HG02763 (cell line): ENCODE measurements at regions not wholly inside any gene's neighbourhood (a gene's known extent, or its start where the extent isn't known, plus 50 kb on each side); places are given as distances from the start of the nearest gene placed in this dataset.

Source experiments
- ATAC-seq: cut with Tn5 transposase; IDR thresholded peaks from one replicate; pipeline ENCODE4 v1.9.1; 2021; ENCODE audit warnings: mild to moderate bottlenecking, moderate library complexity; ENCODE audit not compliant: unreplicated experiment

- no peak for ATAC-seq
Measured at GRCh38 chr3:22916933-22917332, 286.2 kb upstream of the UBE2E2 start.

- ATAC-seq, result no peak
Measured at GRCh38 chr3:22920006-22920405, 283.1 kb upstream of the UBE2E2 start.

- no peak for ATAC-seq
Measured at GRCh38 chr3:22922317-22922716, 280.8 kb upstream of the UBE2E2 start.

DNA sequence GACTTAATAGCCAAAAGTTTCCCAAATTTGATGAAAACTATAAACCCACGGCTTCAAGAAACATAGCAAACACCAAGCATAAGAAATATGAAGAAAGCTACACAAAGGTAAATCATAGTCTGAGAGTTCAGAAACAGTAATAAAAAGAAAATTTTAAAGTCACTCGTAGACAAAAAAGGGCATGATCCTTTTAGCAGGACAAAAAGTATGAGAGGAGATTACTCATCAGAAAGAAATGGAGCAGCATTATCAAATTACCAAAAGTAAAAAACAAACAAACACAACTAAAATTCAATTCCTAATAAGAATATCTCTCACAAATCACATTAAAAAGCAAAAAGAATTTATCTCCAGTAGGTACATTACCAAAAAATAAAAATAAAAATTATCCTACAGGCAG, 279.4 kb upstream of the UBE2E2 start:
- no peak for ATAC-seq

DNA sequence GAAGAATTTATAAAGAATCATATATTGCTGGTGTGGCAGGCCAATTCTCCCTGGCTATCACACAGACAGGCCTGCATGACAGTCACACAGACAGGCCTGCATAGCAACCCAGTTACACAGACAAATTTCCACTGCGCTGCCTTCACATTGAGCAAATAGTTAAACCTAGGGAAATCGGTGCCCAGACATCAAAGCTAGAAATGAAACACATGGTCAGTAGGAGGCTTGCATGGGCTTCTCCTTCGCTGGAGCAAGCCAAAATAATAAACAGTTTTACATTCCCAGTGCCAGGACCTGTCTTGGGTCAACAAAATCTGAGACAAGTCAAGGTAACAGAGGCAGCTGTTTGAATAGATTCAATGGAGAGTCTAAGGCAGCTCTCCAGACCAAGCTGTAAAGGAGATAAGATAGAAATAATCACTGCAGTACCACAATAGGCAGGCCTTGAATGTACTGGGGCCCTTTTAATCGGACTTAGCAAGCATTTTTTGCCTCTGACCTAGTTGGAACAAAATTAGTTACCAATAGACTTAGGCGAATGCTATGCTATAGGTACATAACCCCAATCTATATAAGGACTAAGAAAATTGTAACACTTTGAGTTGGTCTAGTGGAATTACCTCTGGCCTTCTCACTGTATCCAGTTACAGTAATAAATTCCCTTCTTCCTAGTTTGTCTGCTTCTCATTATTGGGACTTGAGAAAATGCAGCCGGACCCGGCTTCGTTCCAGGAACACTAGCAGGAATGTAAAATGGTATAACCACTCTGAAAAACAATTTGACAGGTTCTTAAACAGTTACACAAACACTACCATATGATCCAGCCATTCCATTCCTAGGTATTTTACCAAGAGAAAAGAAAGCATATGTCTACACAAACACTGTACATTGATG, 274.7 kb upstream of the UBE2E2 start:
- ATAC-seq, result no peak

GRCh38 chr3:22933051-22933840, 269.9 kb upstream of the UBE2E2 start:
- no peak for ATAC-seq

DNA sequence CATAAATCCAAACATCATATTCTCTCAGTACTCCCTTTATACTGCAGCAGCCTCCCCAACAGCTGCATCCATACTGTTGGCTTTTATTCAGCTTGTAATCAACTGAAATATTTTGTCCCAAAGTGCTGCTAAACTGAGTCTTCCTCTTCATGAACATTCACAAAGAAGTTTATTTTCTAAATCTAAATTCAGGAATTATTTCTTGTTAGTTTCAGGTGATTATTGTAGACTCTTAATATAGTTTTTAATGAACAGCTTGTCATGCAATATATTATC, 269.3 kb upstream of the UBE2E2 start:
- ATAC-seq, result no peak

DNA sequence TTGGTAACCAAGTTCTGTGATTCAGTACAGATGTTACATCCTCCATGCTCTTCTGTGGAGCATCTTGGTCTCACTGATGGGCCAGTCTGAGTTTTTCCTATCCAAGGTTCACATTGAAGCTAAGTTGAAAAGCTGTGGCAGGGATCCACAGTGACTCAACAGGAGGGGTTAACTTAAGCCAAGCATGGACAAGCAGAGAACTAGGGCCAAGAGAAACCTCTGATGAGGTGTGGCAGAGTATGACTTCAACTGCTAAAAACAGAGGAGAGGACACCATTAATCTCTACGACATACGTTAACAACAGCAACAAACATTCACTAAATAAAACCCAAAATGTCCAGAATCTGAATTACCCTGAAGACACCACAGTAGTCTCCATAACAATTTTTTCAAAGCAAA, 268.1 kb upstream of the UBE2E2 start:
- no peak for ATAC-seq

GRCh38 chr3:22937536-22937935, 265.6 kb upstream of the UBE2E2 start:
- no peak for ATAC-seq

DNA sequence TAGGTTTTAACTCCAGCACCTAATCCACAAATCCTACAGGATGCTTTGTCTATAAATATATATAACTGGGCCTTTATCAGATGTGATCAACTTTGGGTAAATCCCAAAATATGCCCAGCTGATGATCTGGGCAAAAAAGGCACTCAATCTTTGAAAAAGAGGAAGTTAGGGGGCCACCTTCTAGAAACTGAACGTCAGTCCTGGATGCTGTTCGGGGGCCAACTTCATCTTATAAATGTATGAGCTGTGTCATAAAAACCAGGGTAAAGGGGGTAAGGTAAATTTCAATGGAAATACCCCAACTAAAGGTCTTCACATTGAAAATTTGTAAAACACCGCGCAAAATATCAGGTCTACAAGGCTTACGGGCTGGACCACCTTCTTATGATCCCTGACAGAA, 264.4 kb upstream of the UBE2E2 start:
- ATAC-seq, result no peak

GRCh38 chr3:22939349-22939748, 263.8 kb upstream of the UBE2E2 start:
- ATAC-seq, result no peak

DNA sequence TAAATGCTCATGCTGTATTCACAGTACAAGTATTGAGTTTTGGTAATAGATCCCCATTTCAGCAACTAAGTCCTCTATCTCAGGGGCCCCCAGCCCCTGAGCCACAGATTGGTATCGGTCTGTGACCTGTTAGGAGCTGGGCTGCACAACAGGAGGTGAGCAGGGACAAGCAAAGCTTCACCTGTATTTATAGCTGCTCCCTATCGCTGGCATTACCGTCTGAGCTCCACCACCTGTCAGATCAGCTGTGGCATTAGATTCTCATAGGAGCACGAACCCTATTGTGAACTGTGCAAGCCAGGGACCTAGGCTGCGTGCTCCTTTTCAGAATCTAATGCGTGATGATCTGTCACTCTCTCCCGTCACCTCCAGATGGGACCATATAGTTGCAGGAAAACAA, 262.8 kb upstream of the UBE2E2 start:
- ATAC-seq, result no peak

DNA sequence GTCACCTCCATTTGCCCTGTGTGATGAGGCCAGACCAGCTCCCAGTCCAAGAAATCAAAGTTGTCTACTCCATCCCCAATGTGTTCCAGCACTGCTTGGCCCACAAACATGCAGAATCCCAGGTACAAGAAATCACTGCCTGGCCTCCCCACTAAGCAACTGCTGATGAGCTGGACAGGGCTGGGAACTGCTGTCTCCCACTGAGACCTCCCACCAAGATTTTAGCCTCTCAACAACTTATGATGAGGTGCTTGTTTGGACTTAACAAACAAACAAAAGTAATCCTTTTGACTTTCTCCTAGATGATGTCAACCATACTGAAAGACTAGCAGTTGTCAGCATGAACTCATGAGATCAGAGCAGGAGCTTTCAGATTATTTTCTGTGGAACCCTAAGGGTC, 260.1 kb upstream of the UBE2E2 start:
- ATAC-seq, result no peak

DNA sequence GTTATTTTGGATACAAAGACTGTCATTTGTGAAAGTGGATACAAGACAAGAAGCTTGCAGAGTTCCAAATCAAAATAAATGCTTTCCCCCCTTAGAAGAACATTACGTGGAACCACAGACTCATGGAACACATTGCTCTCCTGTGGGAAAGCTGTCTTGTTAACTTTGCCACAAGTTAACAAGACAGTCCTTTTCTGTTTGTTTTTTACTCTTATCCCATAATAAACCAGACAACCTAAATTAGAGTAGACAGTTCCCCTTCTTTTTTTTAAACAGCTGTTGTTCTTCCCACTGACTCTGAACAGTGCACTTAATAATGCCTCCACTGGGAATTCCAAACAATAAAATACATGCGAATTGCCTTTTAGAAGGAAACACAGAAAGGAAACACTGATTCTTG, 255.3 kb upstream of the UBE2E2 start:
- no peak for ATAC-seq

GRCh38 chr3:22951910-22952309, 251.2 kb upstream of the UBE2E2 start:
- no peak for ATAC-seq

DNA sequence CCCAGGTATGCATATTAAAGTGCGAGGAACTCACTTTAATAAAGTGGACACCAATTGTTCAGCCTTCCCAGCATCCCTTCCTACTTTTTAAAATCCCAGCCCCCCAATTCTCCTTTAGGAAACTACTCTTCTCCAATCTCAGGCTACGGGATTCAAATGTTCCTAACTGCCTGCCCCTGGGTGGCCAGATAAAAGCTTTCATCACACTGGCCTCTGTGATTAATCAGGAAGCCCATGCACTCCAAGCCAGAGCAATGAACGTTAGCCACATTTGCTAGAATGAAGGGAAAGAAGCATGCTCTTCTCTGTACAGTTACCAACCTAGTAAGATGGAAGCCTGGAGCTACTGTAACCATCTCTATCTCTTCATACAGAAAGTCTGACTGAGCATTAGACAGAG, 250.3 kb upstream of the UBE2E2 start:
- no peak for ATAC-seq

DNA sequence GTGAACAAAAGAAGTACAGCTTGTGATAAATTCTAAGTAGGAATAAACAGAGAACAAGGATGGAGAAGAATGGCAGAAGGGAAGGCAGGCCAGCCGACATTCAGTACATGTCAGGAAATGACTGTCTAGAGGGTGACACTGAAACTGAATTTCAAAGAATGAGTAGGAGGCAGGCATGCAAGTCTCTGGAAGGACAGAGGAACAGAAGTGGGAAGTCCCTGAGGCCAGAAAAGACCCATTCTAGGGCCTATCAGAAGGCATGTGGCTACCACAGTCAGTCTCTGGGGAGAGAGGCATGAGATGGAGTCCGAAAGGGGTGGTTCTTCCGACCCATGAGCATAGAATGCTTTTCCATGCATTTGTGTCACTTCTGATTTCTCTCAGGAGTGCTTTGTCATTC, 243.5 kb upstream of the UBE2E2 start:
- ATAC-seq, result peak; percentile 98

GRCh38 chr3:22960105-22960984, 242.8 kb upstream of the UBE2E2 start:
- ATAC-seq, result peak; percentile 33

DNA sequence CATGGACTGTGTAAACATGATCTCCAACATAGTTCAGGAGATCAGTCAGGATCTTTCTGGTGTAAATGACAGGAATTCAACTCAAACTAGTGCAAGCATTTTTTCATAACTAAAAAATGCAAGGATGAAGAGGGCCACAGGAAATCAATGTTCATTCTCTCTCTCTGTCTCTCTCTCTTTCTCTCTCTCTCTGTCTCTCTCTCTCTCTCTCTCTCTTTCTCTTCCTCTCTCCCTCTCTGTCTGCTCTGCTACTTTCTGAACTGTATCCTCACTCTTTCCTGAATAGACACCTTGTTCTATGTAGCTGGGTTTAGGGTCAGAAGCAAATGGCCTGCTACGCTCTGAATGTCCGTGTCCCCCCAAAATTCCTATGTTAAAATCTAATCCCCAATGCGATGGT, 240.9 kb upstream of the UBE2E2 start:
- ATAC-seq, result no peak

GRCh38 chr3:22966349-22966748, 236.8 kb upstream of the UBE2E2 start:
- ATAC-seq, result no peak

GRCh38 chr3:22969276-22969675, 233.9 kb upstream of the UBE2E2 start:
- ATAC-seq, result no peak
